ENCODE measurements at regions not wholly inside any gene's neighbourhood (a gene's known extent, or its start where the extent isn't known, plus 50 kb on each side); places are given as distances from the start of the nearest gene placed in this dataset.

GRCh38 chr4:30821859-30822612 is 101.9 kb downstream of the PCDH7 start:
- Histone ChIP-seq H3K36me3 (ENCODE audit: control insufficient read depth, insufficient read depth, low read length) (no peaks in the 10 kb centered on the region), H3K9me3 (ENCODE audit: control insufficient read depth, insufficient read depth, low read depth, low read length) (no peaks in the 10 kb centered on the region)

DNA sequence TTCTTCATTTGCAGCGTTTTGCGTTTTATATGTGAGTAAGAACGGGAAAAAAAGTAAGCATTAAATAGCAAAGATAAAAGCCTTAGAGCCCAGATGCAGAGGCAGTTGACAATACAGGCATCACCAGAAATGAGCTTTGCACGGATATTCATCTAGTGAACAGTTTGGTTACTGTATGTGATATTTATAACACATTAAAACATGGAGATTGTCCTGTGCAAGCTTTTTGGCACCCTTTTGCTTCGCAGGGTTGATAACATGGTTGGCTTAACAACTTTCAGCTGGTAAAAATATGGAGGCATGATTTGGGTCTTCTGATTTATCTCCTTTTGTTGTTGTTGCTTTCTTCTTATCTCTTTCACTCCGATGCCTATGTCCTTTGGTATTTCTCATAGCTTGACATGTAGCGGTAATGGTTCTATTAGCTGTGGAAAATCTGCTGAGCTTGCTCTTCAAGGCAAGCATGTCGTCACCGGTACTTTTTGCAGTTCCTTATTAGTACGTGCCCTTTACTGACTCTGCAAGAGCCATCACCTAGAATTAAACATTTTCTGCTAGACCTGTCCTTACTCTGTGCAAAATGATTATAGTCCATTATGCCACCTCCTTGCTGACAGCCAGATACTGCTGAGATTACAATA is 102.9 kb downstream of the PCDH7 start:
- H3K27me3 ChIP-seq (ENCODE audit: control insufficient read depth, insufficient read depth, low read length), result no peaks in the 10 kb centered on the region
- no peak overlapping the region for H3K27ac ChIP-seq (ENCODE audit: low read length)
- ChIA-PET POLR2A (no interaction called here), CTCF (no interaction called here)
- ATAC-seq, result no peak
- in situ Hi-C loops (cut with HindIII; ENCODE audit: low pct_unique_long_range_greater_than_20kb, low sequenced_read_pairs) (no loop called here), intact Hi-C loops (cut with micrococcal nuclease; ENCODE audit: unreplicated experiment) (no loop called here)
- no peak for DNase-seq (ENCODE audit: low read depth, low spot score)
- no TSS peak for BruUV-seq (replicated peaks)
- no peak overlapping the region for H3K4me3 ChIP-seq (ENCODE audit: low read depth in 2 of 2, low read length in 2 of 2)
- no peaks in the 10 kb centered on the region for H3K36me3 ChIP-seq (ENCODE audit: control insufficient read depth, insufficient read depth, low read length)
- peaks cover 2% of the 10 kb centered on the region; the same call in 1 of the 2 replicates for H3K4me1 ChIP-seq (ENCODE audit: control insufficient read depth, insufficient read depth, low read length)
- H3K9me3 ChIP-seq (ENCODE audit: control insufficient read depth, insufficient read depth, low read depth, low read length), result no peaks in the 10 kb centered on the region
- no peak for TF ChIP-seq CTCF (IDR thresholded peaks at IDR 0.05)
- no peak for TF ChIP-seq REST (IDR thresholded peaks at IDR 0.05; ENCODE audit: insufficient read depth in 1 of 2, low read depth in 2 of 2, low read length in 1 of 2)
- no peak for TF ChIP-seq SIN3A (IDR thresholded peaks at IDR 0.05; ENCODE audit: borderline replicate concordance, insufficient read depth, low read depth, low read length)
- no peak for TF ChIP-seq POLR2AphosphoS5 (IDR thresholded peaks at IDR 0.05; ENCODE audit: low read depth, low read length)

More at GRCh38 chr4:30821859-30822612, 101.9 kb downstream of the PCDH7 start:
- intact Hi-C loops (cut with micrococcal nuclease; ENCODE audit: unreplicated experiment), result no loop called here
- no peak overlapping the region for H3K27ac ChIP-seq (ENCODE audit: low read length)
- CTCF ChIA-PET, result no interaction called here
- in situ Hi-C loops (cut with HindIII; ENCODE audit: low pct_unique_long_range_greater_than_20kb, low sequenced_read_pairs), result no loop called here
- TF ChIP-seq SIN3A (IDR thresholded peaks at IDR 0.05; ENCODE audit: borderline replicate concordance, insufficient read depth, low read depth, low read length), result no peak
- no peak for TF ChIP-seq POLR2AphosphoS5 (IDR thresholded peaks at IDR 0.05; ENCODE audit: low read depth, low read length)
- no peak for TF ChIP-seq TCF7L2 (IDR thresholded peaks at IDR 0.05; ENCODE audit: low read depth, low read length)
- TF ChIP-seq REST (IDR thresholded peaks at IDR 0.05; ENCODE audit: insufficient read depth in 1 of 2, low read depth in 2 of 2, low read length in 1 of 2), result no peak
- no peak for TF ChIP-seq CTCF (IDR thresholded peaks at IDR 0.05)
- ATAC-seq, result no peak
- no peaks in the 10 kb centered on the region for H3K27me3 ChIP-seq (ENCODE audit: control insufficient read depth, insufficient read depth, low read length)
- POLR2A ChIA-PET, result no interaction called here
- peaks cover 2% of the 10 kb centered on the region; the same call in 1 of the 2 replicates for H3K4me1 ChIP-seq (ENCODE audit: control insufficient read depth, insufficient read depth, low read length)
- no TSS peak for BruUV-seq (replicated peaks)
- DNase-seq (ENCODE audit: low read depth, low spot score), result no peak
- no peak overlapping the region for H3K4me3 ChIP-seq (ENCODE audit: low read depth in 2 of 2, low read length in 2 of 2)

All from Panc1 (cell line).